GM21786 (cell line): ENCODE measurements at regions not wholly inside any gene's neighbourhood (a gene's known extent, or its start where the extent isn't known, plus 50 kb on each side); places are given as distances from the start of the nearest gene placed in this dataset.

Experiments used
- ATAC-seq: cut with Tn5 transposase; IDR thresholded peaks from one replicate; pipeline ENCODE4 v1.9.1; 2021; ENCODE audit not compliant: unreplicated experiment

DNA sequence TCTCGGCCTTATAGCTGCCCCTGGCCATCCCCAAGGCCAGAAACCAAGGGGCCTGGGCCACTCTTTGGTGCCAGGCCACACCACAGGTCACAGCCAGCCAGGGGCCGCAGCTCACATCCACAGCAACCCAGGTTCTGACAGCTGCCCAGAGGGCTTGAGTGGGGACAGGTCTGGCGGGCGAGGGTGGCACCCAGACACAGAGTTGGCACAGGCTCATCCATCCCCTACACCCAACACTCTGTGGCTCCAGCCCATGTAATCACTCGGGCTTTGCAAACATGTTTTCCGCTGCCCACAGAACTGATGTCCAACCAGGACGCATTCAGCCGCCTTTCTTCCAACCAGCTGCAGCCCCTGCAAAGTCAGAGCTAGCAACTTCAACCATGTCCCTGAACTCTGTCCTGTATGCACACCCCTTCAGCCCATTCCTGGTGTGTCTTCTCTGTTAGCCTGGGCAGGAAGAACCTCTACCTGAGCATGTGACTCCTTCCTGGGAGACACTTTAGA lies 57.7 kb upstream of the PPP2R2D start:
- no peak for ATAC-seq

- ATAC-seq = no peak
Observed at GRCh38 chr10:131843881-131844284, 56.9 kb upstream of the PPP2R2D start.

DNA sequence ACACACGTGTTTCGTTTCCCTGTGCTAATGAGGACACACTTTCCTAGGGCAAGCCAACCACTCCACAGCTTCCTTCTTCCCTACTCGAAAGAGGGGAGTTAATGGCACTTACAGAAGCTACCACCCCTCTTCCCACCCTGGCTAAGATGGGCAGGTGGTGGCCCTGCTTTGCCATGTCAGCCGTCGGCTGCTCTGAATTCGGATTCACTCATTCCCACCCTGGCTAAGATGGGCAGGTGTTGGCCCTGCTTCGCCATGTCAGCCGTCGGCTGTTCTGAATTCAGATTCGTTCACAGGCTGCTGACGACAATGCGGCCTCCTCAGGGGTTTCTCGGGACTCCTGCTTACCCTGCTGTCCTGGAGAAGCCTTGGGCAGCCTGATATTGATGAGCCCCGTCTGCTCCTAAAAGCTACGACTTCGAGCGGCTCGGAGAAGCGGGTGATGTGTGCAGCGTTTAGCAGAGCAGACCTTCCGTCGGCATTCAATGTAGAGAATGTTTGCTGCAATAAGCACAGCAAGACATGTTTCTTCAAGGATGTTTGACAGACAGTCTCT lies 56.2 kb upstream of the PPP2R2D start:
- no peak for ATAC-seq

DNA sequence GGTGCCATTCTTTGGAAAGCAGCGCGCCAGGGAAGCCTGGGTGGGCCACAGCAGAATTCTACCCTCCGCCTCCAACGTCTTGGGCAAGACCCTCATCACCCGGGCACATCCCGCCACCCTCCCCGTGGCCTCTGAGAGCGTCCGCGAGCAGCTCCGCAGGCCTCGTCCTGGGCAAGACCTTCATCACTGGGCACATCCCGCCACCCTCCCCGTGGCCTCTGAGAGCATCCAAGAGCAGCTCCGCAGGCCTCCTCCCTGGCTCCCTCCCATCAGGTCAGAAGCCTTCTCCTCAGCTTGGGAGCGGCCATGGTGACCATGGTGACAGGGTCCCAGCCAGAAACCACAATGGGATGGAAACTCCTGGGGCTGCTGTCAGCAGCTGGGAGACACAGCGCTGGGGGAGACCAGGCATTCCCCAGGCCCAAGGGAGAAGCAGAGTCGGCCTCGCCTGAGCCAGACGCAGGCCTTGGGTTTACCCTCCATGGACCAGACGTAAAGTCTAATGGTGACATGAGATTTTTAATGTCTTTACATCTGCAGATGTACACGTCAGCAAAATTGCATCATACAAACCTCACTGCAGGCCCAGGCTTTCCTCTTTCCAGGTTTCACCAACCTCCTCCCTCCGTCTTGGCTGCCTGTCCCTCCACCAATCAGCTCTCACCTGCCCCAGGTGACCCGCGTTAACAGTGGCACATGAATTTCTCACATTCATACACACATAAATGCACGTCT lies 55.1 kb upstream of the PPP2R2D start:
- no peak for ATAC-seq

DNA sequence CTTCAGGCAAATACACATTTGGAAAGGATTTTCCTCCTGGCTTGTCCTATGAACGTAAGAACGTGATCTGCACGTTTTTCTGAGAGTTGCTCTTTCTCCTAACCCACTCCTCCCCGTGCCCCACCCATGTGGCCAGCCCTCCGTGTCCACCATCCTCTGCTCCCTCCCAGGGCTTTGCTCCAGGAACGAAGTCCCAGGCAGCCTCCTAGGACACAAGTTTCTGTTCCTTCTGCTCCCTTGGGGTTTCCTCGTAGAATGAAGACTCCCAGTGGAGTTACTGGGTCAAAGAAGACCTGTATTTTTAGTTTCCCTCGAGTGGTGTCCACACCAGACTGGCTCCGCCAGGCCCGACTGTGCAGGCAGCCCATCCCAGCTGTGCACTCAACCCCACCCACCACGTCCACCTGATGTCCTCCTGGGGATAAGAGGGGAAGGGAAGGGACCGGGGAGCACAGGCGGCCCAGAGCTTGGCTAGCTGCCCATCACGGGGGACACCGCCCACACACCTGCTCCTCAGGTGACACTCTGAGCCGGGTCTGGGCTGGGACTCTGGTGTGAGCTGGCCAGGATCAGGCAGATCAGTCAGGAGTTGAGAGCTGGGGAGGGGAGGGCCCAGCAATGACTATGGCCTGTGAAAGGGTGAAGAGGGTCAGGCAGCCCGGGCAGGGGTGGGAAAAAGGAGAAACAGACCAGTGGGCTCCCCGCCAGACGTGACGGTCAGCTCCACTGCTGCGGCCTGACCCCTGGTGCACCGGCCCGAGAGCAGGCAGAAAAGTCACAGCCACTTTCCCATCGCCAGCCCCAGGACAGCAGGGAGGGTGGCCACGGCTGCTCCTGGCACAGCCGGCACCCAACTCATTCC lies 54.3 kb upstream of the PPP2R2D start:
- no peak for ATAC-seq

DNA sequence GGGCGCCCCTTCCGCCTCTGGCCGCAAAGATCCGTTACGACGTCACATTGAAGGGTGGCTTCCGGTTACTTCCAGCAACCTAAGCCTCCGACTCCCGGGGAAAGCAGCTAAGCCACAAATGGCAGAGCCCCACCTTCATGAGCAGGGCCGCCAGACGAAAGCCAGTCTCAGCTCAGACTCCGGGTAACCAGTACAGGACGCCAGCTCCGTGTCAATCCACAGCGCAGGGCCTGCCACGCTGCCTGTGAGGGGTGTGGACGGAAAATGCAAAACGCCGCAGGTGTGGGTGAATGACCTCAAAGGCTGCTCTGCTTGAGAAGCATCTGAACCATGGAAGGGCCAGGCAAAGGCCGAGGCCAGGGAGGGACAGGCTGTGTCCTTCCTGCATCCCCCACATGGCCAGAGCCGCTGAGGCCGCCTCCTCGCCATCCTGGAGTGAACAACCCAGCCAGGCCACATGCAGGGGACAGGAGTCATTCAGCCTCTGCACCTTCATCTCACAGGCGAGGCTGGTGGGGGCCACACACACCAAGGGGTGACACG lies 53.5 kb upstream of the PPP2R2D start:
- no peak for ATAC-seq

DNA sequence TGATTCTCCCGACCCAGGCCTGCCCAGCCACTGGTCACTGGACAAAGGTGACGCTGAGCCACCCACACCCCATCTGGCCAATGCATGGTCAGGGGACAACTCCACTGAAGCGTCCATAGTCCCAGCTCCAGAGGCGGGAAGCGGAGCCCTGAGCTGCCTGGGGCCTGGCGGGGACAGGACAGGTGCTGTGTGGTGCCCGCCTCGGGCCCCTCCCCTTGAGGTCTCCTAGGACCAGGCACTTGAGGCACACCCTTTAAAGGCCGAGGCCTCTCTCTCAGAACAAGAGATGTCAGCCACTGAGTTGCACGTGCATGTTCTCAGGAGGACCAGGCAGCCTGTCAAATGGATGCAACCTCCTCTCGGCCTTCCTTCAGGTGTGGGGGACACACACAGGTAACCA lies 52.5 kb upstream of the PPP2R2D start:
- ATAC-seq = no peak

- no peak for ATAC-seq
Observed at GRCh38 chr10:131848741-131849590, 51.8 kb upstream of the PPP2R2D start.

DNA sequence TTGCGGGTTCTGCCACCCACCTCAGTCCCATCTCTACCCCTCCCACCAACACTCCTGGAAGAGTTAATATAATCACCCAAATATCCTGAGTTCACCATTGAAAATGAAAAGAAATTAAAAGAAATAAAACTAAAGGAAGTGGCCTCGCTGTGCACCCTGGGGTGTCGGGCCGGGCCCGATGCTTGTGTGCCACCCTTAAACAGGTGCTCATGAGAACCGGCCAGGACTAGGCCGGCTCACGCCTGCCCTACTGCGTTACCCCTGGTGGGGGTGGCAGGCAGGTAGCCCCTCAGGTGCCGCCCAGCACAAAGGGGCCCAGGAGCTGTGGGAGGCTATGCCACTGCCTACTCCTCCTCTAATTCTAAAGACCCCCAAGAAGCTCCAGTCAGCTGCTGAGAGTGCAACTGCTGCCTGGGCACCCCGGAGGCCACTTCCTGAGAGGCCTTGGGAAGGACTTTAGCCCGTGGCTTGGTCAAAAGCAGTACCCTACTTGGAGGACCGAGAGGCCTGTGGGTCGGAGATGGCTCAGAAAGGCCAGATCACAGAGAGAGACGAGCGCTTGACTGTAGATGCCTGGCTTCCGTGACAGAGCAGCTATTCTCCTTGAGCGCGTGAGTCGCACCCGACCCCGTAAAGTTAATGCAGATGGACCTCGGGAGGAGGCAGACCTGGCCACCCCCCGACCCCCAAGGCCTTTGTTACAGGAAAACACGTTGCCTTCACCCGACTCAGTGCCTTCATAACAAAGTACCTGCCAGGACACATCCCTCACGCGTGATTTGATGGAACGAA lies 51.0 kb upstream of the PPP2R2D start:
- ATAC-seq = no peak

- no peak for ATAC-seq
Observed at GRCh38 chr10:131850383-131850870, 50.4 kb upstream of the PPP2R2D start.
